HPDE6-E6E7 (cell line): ENCODE measurements at regions not wholly inside any gene's neighbourhood (a gene's known extent, or its start where the extent isn't known, plus 50 kb on each side); places are given as distances from the start of the nearest gene placed in this dataset.

Source experiments
- DNase-seq: peaks from one replicate; pipeline ENCODE4 v3.0.0; 2011; ENCODE audit warnings: missing footprints; ENCODE audit errors: extremely low spot score

GRCh38 chr4:41318839-41319530, 62.3 kb downstream of the UCHL1 start:
- no peak for DNase-seq

GRCh38 chr4:41319553-41319952, 62.8 kb downstream of the UCHL1 start:
- no peak for DNase-seq

DNA sequence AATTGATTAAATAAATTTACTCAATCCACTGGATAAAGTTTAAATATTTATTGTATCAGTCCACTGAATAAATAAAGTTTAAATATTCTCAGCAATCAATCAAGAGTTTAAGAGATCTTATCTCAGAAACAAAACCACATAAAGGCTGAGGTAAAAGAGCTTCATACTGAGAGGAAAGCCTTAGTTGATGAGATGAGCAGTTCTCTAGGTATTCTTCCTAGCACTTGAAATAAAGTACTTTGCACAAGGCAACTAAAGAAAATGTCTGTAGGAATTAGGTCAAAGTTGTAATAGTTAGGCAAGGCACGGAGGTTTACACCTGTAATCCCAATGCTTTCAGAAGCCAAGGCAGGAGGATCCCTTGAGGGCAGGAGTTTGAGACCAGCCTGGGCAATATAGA, 63.5 kb downstream of the UCHL1 start:
- DNase-seq: no peak

DNA sequence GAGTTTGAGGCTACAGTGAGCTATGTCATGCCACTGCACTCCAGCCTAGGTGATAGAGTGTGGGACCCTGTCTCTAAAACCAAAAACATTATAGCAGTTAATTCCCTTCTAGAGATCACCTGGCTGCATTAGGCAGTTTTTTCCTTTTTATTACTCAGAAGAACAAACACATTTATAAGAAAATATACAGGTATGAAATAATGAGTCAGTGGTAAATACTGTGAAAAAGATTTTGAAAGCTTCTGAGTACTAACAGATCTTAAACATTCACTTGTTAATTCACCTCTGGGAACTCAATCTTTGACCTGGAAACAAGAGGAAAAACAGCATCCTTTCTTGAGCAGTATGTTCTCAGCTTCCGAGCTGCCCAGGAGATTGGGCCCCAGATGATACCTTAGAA, 64.1 kb downstream of the UCHL1 start:
- DNase-seq: no peak

GRCh38 chr4:41321216-41321945, 64.7 kb downstream of the UCHL1 start:
- no peak for DNase-seq

DNA sequence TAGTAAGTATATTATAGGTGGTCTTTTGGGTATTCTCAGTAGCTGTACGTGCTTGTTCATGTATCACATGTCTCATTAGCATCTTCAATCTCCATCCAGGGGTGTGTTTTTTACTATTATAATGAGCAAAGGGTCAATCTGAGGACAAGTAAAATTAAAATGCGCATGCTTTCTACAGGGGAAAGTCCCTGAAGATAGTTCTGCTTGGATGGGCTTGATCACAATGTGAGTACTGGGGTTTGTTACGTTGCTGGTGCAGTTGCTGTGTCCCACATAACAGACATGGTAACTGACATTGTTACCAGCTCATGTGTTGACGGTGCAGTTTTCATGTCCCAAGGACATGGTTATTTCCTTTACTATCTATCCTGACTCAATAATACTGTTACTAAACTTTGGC, 65.9 kb downstream of the UCHL1 start:
- no peak for DNase-seq

- DNase-seq: no peak
These were observed 66.5 kb downstream of the UCHL1 start for GRCh38 chr4:41323179-41323578.

GRCh38 chr4:41323706-41324105, 67.0 kb downstream of the UCHL1 start:
- no peak for DNase-seq

DNA sequence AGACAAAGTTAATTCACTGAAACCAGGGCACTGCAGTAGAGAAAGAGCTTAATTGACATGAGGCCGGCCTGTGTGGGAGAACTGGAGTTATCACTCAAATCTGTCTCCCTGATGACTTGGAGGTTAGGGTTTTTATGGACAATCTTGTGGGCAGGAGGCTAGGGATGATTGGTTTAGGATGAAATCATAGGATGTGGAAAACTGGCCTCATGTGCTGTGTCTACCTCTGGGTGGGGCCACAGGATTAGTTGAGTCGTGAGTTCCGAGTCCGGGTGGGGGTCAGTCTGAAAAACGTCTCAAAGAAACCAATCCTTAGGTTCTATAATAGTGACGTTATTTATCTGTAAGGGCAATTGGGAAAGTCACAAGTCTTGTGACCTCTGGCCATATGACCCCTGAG, 68.1 kb downstream of the UCHL1 start:
- DNase-seq: no peak

DNA sequence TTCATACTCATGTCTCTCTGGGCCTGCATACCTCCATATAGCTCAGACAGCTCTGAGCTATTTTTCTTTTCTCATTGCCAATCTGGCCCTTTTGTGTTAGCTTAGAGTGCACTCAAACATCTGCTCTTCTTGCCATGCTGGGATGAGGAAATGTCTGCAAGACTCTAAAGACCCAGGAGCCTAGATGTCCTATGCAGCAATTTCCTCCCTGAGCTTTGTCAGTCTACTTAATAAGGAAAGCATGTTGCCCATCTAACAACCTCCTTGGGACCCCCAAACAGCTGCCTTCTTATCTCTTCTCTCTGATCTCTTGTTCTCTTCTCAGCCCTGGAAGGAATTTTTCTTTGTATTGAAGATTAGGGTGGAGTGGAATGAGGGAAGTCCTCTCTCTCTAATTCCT, 69.2 kb downstream of the UCHL1 start:
- no peak for DNase-seq

DNA sequence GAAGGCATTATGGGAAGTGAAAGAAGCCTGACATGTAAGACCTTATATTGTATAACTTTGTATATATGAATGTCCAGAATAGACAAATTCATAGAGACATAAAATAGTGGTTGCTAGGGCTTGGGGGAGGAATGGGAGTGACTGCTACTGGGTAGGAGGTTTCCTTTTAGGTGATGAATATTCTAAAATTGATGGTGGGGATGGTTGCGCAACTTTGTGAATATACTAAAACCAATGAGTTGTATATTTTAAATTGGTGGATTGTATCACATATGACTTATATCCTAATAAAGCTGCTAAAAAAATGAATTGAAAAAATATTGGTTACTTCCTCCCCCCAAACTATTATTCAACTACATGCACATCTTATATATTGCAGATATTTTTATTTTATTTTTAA, 70.0 kb downstream of the UCHL1 start:
- DNase-seq: no peak

- DNase-seq: no peak
These were observed 71.0 kb downstream of the UCHL1 start for GRCh38 chr4:41327770-41328169.

DNA sequence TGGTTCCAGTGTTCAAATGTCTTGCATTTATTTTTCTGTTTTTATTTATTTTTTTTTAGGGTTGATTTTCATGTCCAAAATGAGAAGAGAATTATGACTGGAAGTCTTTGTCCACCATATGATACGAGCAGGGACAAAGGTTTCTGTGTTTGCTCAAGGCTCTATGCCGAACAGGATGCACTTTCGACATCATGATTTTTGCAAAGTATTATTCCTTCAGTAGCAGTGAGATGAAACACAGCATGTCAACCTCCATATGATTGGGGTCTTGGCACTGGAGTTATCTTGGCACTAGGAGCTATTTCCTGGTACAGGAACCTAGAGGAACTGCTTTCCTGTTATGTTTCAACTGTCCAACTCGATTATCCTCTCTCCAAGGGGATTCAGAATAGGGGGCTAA, 72.6 kb downstream of the UCHL1 start:
- no peak for DNase-seq

DNA sequence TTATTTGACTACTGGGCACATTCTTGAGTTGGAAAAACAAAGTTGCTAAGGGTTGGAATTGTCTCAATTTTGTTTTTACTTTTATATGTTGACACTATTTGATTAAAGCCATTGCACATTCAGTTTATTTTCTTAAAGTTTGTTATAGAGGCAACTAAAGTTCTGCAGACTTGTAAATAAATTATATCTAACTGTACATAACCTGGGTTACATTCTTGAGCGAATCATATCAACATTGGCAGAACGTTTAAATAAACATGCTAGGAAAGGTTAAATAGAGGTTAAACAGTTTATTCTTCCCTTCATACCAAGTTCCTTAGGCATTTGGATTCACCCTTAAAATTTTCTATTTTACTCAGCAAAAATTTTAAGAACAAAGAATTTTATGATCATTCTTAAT, 74.5 kb downstream of the UCHL1 start:
- DNase-seq: no peak

- no peak for DNase-seq
These were observed 75.9 kb downstream of the UCHL1 start for GRCh38 chr4:41332510-41333054.

DNA sequence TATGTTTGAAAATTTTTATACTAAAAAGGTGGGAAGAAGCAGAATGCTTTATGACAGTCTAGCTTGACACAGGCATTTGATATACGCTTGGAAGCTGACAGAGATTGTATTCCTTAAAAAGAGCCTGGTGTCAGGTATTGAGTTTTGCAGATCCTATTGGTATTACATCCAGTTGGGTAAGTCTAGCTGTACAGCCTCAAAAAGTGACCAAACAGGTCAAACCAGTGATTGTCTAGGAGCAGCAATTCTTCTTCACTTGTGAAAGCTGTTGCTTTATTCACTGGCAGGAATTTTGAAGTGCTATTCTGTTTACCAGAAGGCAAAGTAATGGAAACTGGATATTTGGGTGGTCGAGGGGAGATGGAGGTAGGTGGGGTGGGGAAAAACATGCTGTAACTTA, 77.5 kb downstream of the UCHL1 start:
- DNase-seq: peak; percentile 58

DNA sequence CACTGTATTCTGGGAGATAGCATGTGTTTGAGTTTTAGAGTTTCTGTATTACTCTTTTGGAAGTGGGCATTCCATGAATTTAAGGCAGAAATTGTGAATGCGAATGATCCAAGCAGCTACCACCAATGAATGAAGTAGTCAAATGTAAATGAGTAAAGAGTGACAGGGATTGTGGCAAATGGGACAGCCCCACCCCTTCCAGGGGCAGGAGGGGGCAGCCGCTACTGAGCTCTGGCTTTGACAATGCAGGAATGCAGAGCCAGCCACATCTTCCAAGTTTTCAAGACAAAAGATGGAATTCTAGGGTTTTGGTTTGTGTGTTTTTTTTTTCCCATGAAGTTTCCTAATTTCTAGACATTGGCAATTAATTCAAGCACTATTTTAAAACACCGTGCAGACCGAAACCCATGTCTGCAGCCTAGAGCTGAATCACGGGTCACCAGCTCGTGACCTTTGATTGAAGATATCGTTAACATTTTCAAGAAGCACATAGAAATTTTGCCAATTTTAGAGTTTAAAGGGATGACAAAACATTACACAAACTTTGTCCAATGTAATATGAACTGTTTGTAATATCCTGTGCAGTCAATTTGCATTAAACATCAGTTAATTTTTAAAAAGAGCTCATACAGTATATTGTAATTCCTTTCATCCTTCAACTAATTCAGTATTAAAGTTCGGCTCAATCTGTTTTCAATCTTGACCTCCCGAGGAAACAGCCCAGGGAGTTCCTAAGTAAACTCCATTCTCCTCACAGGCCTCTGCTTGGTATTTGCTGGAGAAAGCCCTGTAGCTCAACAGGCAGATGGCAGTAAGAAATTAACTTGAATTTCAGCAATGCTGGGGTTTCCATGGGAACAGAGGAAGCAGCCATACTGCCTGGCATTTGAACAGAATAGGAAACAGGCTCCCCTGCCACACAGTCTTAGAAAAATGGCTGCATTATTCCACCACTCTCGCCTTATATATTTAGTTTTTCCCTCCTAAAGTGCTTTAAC, 83.4 kb downstream of the UCHL1 start:
- no peak for DNase-seq

GRCh38 chr4:41346306-41347061, 89.8 kb downstream of the UCHL1 start:
- DNase-seq: no peak

GRCh38 chr4:41349021-41349420, 92.3 kb downstream of the UCHL1 start:
- no peak for DNase-seq

DNA sequence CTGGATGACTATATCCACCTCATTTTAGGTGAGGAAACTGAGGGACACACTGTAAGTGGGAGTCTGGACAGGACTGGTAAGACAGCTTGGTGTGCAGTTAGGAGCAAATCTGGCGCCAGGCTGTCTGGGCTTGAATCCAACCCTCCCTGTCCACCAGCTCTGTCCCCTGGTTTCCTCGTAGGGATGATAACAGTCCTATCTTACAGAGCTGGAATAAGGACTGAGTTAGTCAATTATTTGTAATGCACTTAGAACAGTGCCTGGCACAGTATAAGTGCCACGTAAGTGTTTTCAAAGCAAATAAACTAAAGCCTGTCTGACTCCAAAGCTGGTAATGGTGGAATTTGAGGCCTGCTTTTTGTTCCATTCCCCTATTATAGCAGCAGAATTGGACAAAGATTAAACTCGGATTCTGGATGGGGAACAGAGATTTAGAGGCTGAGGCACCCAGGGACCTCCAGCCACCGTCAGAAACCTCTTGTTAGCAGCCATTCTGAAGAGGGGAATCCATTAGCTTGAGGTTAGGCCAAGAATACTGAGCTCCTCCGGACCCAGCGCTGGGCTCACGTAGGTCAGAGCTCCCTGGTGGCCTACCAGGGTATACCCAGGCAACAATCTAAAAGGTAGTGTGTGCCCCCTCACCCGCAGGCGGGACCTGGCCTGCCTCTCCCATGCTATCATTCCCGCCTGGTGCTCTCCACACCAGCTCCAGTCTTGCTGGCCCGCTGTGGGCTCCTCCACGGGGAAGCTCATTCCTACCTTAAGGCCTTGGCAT, 102.1 kb downstream of the UCHL1 start:
- DNase-seq: no peak

DNA sequence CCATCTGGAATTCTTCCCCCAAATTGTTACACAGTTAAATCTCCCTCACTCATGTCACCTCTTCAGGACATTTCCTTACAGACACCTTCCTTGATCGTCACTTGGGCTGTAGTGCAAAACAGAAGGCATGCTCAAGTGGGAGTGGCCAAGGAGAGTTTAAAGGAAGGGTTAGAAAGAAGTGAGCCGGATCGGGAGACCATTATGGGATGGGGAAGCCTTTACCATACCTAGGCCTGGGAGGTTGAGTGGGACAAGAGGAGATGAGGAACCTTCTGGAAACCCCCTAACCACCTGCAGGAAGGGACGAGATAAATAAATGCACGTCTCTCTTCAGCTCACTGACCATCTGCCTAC, 102.7 kb downstream of the UCHL1 start:
- no peak for DNase-seq
